Upper lobe of left lung (tissue), 6 donors: ENCODE measurements at regions not wholly inside any gene's neighbourhood (a gene's known extent, or its start where the extent isn't known, plus 50 kb on each side); places are given as distances from the start of the nearest gene placed in this dataset.
"Not testable (repeated sequence)": the region's sequence is repeated elsewhere in the genome, so short reads cannot be mapped to it uniquely, and the experiment has no call there.

Experiments
- ATAC-seq, 2 donors: fragments of 200-7000 bp; cut with Tn5 transposase; one replicate each; pipeline ENCODE4 v1.9.1; 2022; ENCODE audit warnings: mild to moderate bottlenecking in 2 of 2, moderate library complexity in 2 of 2; ENCODE audit not compliant: low FRiP score in 2 of 2
- DNase-seq, 2 donors: peaks; one replicate each; pipeline ENCODE4 v3.0.0-alpha.2; 2019 to 2020
- H3K27ac ChIP-seq, 4 donors: fragments of 200-600 bp; sonication (generic); one replicate each; pipeline ENCODE4 v1.5.1; 2016 to 2019
- H3K27me3 ChIP-seq, 4 donors: fragments of 200-600 bp; sonication (generic); one replicate each; pipeline ENCODE4 v1.5.1; 2017 to 2019
- H3K36me3 ChIP-seq, 4 donors: fragments of 200-600 bp; sonication (generic); one replicate each; pipeline ENCODE4 v1.5.1; 2016 to 2019
- H3K4me1 ChIP-seq, 4 donors: fragments of 200-600 bp; sonication (generic); one replicate each; pipeline ENCODE4 v1.5.1; 2018 to 2019
- H3K4me3 ChIP-seq, 4 donors: fragments of 200-600 bp; sonication (generic); one replicate each; pipeline ENCODE4 v1.5.1; 2017 to 2019; ENCODE audit warnings: mild to moderate bottlenecking in 2 of 4, moderate library complexity in 1 of 4
- H3K9me3 ChIP-seq, 4 donors: fragments of 200-600 bp; sonication (generic); one replicate each; pipeline ENCODE4 v1.5.1; 2018 to 2019
- CTCF ChIP-seq, 6 experiments: fragments of 450-650 bp in 4 of 6; fragments of 200-600 bp in 2 of 6; sonication (generic) in 2 of 6; IDR thresholded peaks; one replicate each; pipeline ENCODE4 v1.5.1; 2016 to 2019; ENCODE audit warnings: antibody characterized with exemption in 6 of 6
- EP300 ChIP-seq, 4 donors: sonication (generic); formaldehyde crosslinking; IDR thresholded peaks; one replicate each; pipeline ENCODE4 v1.5.1; 2017; ENCODE audit warnings: antibody characterized with exemption in 4 of 4, control low read depth in 2 of 4
- POLR2A ChIP-seq, 4 donors: fragments of 450-650 bp; IDR thresholded peaks; one replicate each; pipeline ENCODE4 v1.5.1; 2016 to 2017; ENCODE audit warnings: antibody characterized with exemption in 4 of 4, mild to moderate bottlenecking in 2 of 4
- POLR2AphosphoS5 ChIP-seq, 2 donors: sonication (generic); formaldehyde crosslinking; IDR thresholded peaks; one replicate each; pipeline ENCODE4 v1.5.1; 2017; ENCODE audit warnings: antibody characterized with exemption in 2 of 2
- WGBS, 2 donors: methylation state at CpG; one replicate each; pipeline ENCODE4 v1.1.5; 2017 to 2018; 5-methylcytosine and 5-hydroxymethylcytosine counted together
- donor health status: DM: no; HTN: no; CAD: no; lungs with moderate emphysema.
- donor health status: DM: no; HTN: yes; CAD: no; lungs with severe emphysema.

DNA sequence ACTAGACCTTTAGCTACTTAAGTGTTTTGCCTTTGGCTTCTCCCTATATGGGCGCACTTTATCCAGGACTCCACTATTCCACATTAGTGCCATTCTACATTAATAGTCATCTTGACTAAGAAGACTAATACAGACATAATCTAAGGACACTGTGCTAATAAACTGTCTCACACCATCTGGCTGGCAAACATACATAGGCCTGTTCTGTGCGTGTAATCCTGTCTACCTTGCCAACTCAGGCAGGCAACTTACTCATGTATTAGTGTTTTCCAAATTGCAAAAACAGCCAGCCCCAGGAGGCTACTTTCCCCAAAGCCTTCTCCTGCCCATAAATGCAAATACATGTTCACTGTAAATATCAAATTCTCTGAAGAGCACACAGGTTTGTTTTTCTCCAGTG, 587.3 kb downstream of the TMA16 start:
- no peak overlapping the region for H3K4me3 ChIP-seq
- TF ChIP-seq CTCF (IDR thresholded peaks at IDR 0.05) (no peak), POLR2A (IDR thresholded peaks at IDR 0.05) (no peak), EP300 (IDR thresholded peaks at IDR 0.05) (no peak), POLR2AphosphoS5 (IDR thresholded peaks at IDR 0.05) (no peak)
- ATAC-seq (no peak), DNase-seq (no peak)
- H3K4me1 ChIP-seq, result no peaks in the 10 kb centered on the region
- 84 to 93% methylated on average over 2 of the region's 2 CpGs for WGBS, 2 donors
- H3K27ac ChIP-seq, result no peak overlapping the region
- H3K9me3 ChIP-seq, result no peaks in the 10 kb centered on the region
- no peaks in the 10 kb centered on the region for H3K27me3 ChIP-seq
- H3K36me3 ChIP-seq, result no peaks in the 10 kb centered on the region

DNA sequence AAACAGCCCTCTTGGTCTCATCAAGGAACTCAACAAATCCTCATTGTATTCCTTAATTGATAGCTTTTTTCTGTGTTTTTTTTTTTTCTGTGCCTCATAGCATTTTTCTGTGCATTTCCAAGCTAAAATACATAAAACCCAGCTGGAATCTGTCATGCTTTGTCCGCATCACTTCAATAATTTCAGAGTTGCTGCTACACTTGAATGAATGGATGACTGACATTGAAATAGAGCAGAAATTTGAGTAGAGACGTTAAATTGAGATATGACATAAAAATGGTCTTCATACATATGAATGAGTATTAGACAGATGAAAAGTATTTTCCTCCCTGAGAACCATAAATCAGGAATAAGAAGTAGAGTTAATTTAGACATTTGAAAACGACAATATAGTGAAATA, 593.2 kb downstream of the TMA16 start:
- DNase-seq, result no peak
- Histone ChIP-seq H3K4me1 (no peaks in the 10 kb centered on the region), H3K27ac (no peak overlapping the region), H3K27me3 (no peaks in the 10 kb centered on the region), H3K9me3 (no peaks in the 10 kb centered on the region), H3K36me3 (no peaks in the 10 kb centered on the region), H3K4me3 (no peak overlapping the region)
- no peak for ATAC-seq
- no peak for TF ChIP-seq POLR2AphosphoS5 (IDR thresholded peaks at IDR 0.05)
- no peak for TF ChIP-seq CTCF (IDR thresholded peaks at IDR 0.05)
- no peak for TF ChIP-seq EP300 (IDR thresholded peaks at IDR 0.05)
- no peak for TF ChIP-seq POLR2A (IDR thresholded peaks at IDR 0.05)
- WGBS, 2 donors, result 82 to 85% methylated on average over 3 of the region's 3 CpGs

- DNase-seq (no peak), ATAC-seq (no peak)
- Histone ChIP-seq H3K36me3 (no peaks in the 10 kb centered on the region), H3K9me3 (peaks cover 0 to 3% (median 0%) of the 10 kb centered on the region in 4 donors), H3K4me1 (no peaks in the 10 kb centered on the region), H3K27ac (no peak overlapping the region), H3K27me3 (no peaks in the 10 kb centered on the region), H3K4me3 (no peak overlapping the region)
- TF ChIP-seq CTCF (IDR thresholded peaks at IDR 0.05) (no peak), EP300 (IDR thresholded peaks at IDR 0.05) (no peak), POLR2A (IDR thresholded peaks at IDR 0.05) (no peak), POLR2AphosphoS5 (IDR thresholded peaks at IDR 0.05) (no peak)
- 85% methylated on average over 5 of the region's 5 CpGs for WGBS, 2 donors
These were observed 601.0 kb downstream of the TMA16 start for GRCh38 chr4:164095313-164096110.

DNA sequence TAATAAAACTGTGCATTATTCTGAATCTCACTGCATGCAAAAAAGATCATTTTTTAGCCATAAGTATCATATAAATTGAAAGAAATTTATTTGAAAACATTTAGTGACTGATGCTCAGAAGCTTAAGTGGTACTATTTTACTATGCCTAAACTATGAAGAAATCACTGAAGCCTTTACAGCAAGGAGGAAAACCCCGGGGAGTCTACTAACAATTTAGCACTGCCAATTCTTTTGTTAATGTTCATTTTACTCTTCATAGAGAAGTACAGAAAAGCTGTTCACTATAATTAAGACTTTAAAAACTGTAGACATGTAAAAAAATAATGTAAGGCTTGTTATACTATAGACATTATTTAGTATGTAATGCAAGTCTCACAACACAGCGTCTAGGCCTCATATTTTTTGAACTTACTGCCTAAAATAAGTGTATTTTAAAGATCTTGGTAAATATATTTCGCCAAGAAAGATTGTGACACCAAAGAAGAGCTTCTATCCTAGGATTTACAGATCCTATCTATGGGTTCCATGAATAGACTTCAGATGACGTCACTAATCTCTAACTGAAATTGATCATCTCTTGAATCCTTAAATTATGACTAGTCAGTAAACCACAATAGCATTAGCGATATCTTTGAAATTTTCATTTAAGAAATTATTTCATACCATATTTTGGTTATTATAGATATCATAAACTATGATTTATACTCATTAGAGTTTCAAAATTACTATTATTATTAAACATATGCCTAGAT, 602.5 kb downstream of the TMA16 start:
- Histone ChIP-seq H3K4me1 (no peaks in the 10 kb centered on the region), H3K27ac (no peak overlapping the region), H3K27me3 (no peaks in the 10 kb centered on the region), H3K9me3 (peaks cover 0 to 4% (median 0%) of the 10 kb centered on the region in 4 donors), H3K36me3 (no peaks in the 10 kb centered on the region), H3K4me3 (no peak overlapping the region)
- no peak for ATAC-seq
- 80 to 85% methylated on average over 5 of the region's 5 CpGs for WGBS, 2 donors
- TF ChIP-seq POLR2A (IDR thresholded peaks at IDR 0.05) (no peak), CTCF (IDR thresholded peaks at IDR 0.05) (no peak), EP300 (IDR thresholded peaks at IDR 0.05) (no peak), POLR2AphosphoS5 (IDR thresholded peaks at IDR 0.05) (no peak)
- DNase-seq, result no peak

- H3K27ac ChIP-seq, H3K4me1 ChIP-seq, ATAC-seq, H3K9me3 ChIP-seq, H3K4me3 ChIP-seq, H3K27me3 ChIP-seq, H3K36me3 ChIP-seq: not testable (repeated sequence)
- DNase-seq, result peak in 1 of 2 donors; percentile 64
- 94 to 96% methylated on average over 19 to 23 of the region's 23 CpGs for WGBS, 2 donors
These were observed 606.4 kb downstream of the TMA16 start for GRCh38 chr4:164100741-164101365.
